ENCODE measurements at regions not wholly inside any gene's neighbourhood (a gene's known extent, or its start where the extent isn't known, plus 50 kb on each side); places are given as distances from the start of the nearest gene placed in this dataset.

DNA sequence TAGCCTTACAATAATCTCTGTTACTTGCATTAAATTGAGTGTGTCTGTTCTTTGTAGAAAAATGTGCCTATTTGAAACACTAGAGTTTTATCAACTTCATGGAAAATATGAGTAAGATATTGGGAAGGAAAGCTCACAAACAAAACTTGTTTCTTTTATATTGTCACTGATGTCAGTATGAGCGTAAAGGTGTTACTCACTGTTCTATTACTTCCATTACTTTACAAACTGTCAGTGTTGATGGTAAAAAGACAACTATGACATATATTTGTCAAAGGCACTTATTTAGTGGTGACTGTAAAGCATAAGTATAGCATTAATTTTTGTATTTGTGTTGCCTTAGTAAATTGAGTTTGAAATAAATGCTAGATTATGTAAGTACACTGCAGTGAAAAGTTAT is 193.7 kb upstream of the FLRT2 start:
- TF ChIP-seq CTCF (IDR thresholded peaks at IDR 0.05) (no peak), POLR2A (IDR thresholded peaks at IDR 0.05) (no peak)
